Hepatocyte (in vitro differentiated cells): ENCODE measurements at regions not wholly inside any gene's neighbourhood (a gene's known extent, or its start where the extent isn't known, plus 50 kb on each side); places are given as distances from the start of the nearest gene placed in this dataset.

Experiments used
- DNase-seq: peaks from one replicate; pipeline ENCODE4 v3.0.0-alpha.2; 2016; ENCODE audit warnings: low spot score
- H2AFZ ChIP-seq: fragments of 200-600 bp; sonication (generic); 2 replicates; pipeline ENCODE4 v1.6.0; 2016; ENCODE audit warnings: antibody characterized with exemption, mild to moderate bottlenecking
- H3K27ac ChIP-seq: fragments of 200-600 bp; sonication (generic); 2 replicates; pipeline ENCODE4 v1.5.1; 2016; ENCODE audit warnings: mild to moderate bottlenecking
- H3K27me3 ChIP-seq: fragments of 200-600 bp; sonication (generic); 2 replicates; pipeline ENCODE4 v1.6.1; 2016
- H3K36me3 ChIP-seq: fragments of 200-600 bp; sonication (generic); replicated peaks from 2 replicates; pipeline ENCODE4 v1.5.1; 2016; ENCODE audit warnings: low read depth; ENCODE audit not compliant: insufficient read depth
- H3K4me1 ChIP-seq: fragments of 200-600 bp; sonication (generic); 2 replicates; pipeline ENCODE4 v1.5.1; 2016; ENCODE audit warnings: mild to moderate bottlenecking, moderate library complexity; ENCODE audit not compliant: insufficient read depth
- H3K4me2 ChIP-seq: fragments of 200-600 bp; sonication (generic); 2 replicates; pipeline ENCODE4 v1.6.0; 2016
- H3K4me3 ChIP-seq: fragments of 200-600 bp; sonication (generic); 2 replicates; pipeline ENCODE4 v1.5.1; 2016; ENCODE audit warnings: mild to moderate bottlenecking
- H3K79me2 ChIP-seq: fragments of 200-600 bp; sonication (generic); 2 replicates; pipeline ENCODE4 v1.6.0; 2017; ENCODE audit warnings: mild to moderate bottlenecking
- H3K9me2 ChIP-seq: fragments of 200-600 bp; sonication (generic); replicated peaks from 2 replicates; pipeline ENCODE4 v1.6.0; 2017; ENCODE audit warnings: mild to moderate bottlenecking; ENCODE audit not compliant: insufficient read depth
- H3K9me3 ChIP-seq: fragments of 200-600 bp; sonication (generic); 2 replicates; pipeline ENCODE4 v1.5.1; 2016; ENCODE audit warnings: low read depth, mild to moderate bottlenecking
- H4K20me1 ChIP-seq: fragments of 200-600 bp; sonication (generic); 2 replicates; pipeline ENCODE4 v1.6.0; 2016; ENCODE audit warnings: mild to moderate bottlenecking; ENCODE audit not compliant: insufficient read depth, poor library complexity, severe bottlenecking
- EZH2 ChIP-seq: fragments of 200-600 bp; sonication (generic); IDR thresholded peaks from 2 replicates; pipeline ENCODE4 v1.6.1; 2016; ENCODE audit warnings: antibody characterized with exemption, mild to moderate bottlenecking, borderline replicate concordance
- EZH2phosphoT487 ChIP-seq: fragments of 200-600 bp; sonication (generic); IDR thresholded peaks from one replicate; pipeline ENCODE4 v1.6.1; 2018; ENCODE audit warnings: antibody characterized with exemption, mild to moderate bottlenecking, low read depth, moderate library complexity; ENCODE audit not compliant: unreplicated experiment, severe bottlenecking
- WGBS: methylation state at CpG from one replicate; pipeline ENCODE4 v1.1.6; 2016; ENCODE audit warnings: low lambda C conversion rate; ENCODE audit errors: missing lambda C conversion rate; 5-methylcytosine and 5-hydroxymethylcytosine counted together
- TF ChIP-seq, protein P1 (sequence below): fragments of 200-600 bp; sonication (generic); IDR thresholded peaks from 2 replicates; pipeline ENCODE4 v1.5.1; 2016; ENCODE audit warnings: antibody characterized with exemption, mild to moderate bottlenecking; ENCODE audit not compliant: poor library complexity

DNA sequence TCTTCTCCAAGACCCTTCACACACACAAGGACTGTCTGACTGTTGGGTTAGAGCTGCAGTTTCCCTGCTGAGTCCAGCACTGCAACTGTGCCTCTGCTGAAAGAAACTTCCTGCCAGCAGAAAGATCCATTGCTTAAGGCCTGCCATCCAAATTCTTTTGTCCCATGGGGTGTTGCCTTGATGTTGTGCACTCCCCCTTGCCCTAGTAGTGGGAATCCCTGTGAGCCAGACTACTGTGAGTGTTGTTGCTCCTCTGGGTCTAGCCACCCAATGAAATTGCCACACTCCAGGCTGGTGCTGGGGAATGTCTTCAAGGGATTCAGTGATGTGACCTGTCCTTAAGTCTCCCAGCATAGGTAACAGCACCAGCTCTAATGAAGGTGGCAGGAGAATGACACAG, 166.6 kb upstream of the PDE3A start:
- H4K20me1 ChIP-seq, result no peaks in the 10 kb centered on the region
- no peak overlapping the region for H3K27ac ChIP-seq
- no peak overlapping the region for H2AFZ ChIP-seq
- DNase-seq, result no peak
- H3K27me3 ChIP-seq, result no peaks in the 10 kb centered on the region
- no peak overlapping the region for H3K4me2 ChIP-seq
- H3K36me3 ChIP-seq, result no peaks in the 10 kb centered on the region
- H3K9me2 ChIP-seq, result no peaks in the 10 kb centered on the region
- H3K79me2 ChIP-seq, result no peaks in the 10 kb centered on the region
- no peaks in the 10 kb centered on the region for H3K9me3 ChIP-seq
- no peak overlapping the region for H3K4me3 ChIP-seq
- H3K4me1 ChIP-seq, result peaks cover 15% of the 10 kb centered on the region
- TF ChIP-seq, protein P1, sequence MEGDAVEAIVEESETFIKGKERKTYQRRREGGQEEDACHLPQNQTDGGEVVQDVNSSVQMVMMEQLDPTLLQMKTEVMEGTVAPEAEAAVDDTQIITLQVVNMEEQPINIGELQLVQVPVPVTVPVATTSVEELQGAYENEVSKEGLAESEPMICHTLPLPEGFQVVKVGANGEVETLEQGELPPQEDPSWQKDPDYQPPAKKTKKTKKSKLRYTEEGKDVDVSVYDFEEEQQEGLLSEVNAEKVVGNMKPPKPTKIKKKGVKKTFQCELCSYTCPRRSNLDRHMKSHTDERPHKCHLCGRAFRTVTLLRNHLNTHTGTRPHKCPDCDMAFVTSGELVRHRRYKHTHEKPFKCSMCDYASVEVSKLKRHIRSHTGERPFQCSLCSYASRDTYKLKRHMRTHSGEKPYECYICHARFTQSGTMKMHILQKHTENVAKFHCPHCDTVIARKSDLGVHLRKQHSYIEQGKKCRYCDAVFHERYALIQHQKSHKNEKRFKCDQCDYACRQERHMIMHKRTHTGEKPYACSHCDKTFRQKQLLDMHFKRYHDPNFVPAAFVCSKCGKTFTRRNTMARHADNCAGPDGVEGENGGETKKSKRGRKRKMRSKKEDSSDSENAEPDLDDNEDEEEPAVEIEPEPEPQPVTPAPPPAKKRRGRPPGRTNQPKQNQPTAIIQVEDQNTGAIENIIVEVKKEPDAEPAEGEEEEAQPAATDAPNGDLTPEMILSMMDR, result no peak
- TF ChIP-seq EZH2phosphoT487 (no peak), EZH2 (no peak)

DNA sequence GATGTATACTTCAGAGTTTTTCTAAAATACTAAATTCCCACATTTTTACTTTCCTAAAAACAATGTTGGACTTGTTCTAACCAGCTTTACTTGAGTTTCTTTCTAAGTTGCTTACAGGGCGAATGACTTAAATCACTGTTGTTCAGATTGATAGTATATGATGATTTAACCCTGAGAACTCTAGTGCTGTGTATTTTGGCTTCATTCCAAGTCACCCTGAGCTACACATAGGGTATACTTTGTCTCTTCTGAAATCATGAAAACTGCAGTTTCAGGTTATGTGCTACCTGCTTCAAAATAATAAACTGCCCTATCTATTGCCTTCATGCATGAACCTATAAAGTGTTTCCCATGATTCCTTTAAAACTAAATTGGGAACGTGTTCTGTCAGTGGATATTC, 162.5 kb upstream of the PDE3A start:
- 55% methylated on average over 2 of the region's 2 CpGs for WGBS
- Histone ChIP-seq H3K9me2 (no peaks in the 10 kb centered on the region), H3K27me3 (no peaks in the 10 kb centered on the region), H3K9me3 (no peaks in the 10 kb centered on the region), H3K4me1 (peaks cover 16% of the 10 kb centered on the region), H3K36me3 (no peaks in the 10 kb centered on the region), H4K20me1 (no peaks in the 10 kb centered on the region), H2AFZ (no peak overlapping the region), H3K4me3 (no peak overlapping the region), H3K27ac (peak overlapping the region; percentile 9), H3K4me2 (no peak overlapping the region), H3K79me2 (no peaks in the 10 kb centered on the region)
- DNase-seq, result no peak
- TF ChIP-seq, protein P1, result no peak
- TF ChIP-seq EZH2 (no peak), EZH2phosphoT487 (no peak)

DNA sequence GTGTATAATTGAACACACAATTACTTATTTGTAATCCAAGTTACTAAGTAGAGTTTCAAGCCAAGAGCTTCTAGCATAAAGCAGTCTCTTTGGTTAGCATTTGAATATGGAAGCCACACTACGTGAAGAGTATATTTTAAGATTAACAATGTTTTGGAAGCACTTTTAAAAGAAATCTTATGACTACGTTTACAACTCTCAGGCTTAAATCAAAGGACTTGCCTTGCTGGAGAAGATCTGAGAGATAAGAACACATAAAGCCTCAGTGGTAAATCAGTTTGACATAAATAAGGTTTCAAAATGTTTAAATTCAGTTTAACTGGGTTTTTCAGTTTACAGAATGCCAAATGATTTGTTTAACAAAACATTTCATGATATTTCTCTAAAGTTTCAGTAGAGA, 161.9 kb upstream of the PDE3A start:
- Histone ChIP-seq H3K27me3 (no peaks in the 10 kb centered on the region), H3K4me2 (peak overlapping the region; percentile 15), H3K27ac (peak overlapping the region; percentile 9), H3K4me1 (peaks cover 20% of the 10 kb centered on the region), H2AFZ (no peak overlapping the region), H3K36me3 (no peaks in the 10 kb centered on the region), H3K79me2 (no peaks in the 10 kb centered on the region), H3K4me3 (no peak overlapping the region), H4K20me1 (no peaks in the 10 kb centered on the region), H3K9me3 (no peaks in the 10 kb centered on the region), H3K9me2 (no peaks in the 10 kb centered on the region)
- 13% methylated on average over 2 of the region's 2 CpGs for WGBS
- TF ChIP-seq EZH2phosphoT487 (no peak), EZH2 (no peak)
- TF ChIP-seq, protein P1, result no peak
- no peak for DNase-seq

DNA sequence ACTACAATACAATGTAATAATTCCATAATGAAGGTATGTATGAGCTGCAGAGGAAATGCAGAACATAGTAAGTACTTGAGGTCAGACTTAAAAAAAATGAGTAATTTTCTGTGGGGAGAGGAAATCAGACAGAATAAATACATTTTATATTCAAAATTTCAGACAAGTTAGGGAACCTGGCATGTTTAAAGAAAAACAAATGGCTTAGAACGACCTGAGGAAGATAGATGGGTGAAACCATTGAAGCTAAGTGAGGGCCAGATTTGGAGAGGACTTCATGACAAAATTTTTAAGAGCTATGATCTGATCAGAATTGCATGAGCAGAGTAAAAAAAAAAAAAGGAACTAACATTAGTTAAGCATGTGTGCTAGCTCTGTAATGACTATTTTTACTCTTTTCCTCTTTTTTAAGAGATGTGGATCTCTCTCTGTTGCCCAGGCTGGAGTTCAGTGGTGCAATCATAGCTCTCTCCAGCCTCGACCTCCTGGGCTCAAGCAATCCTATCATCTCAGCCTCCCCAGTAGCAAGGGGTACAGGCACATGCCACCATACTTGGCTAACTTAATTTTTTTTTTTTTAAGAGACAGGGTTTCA, 157.6 kb upstream of the PDE3A start:
- DNase-seq, result no peak
- H3K4me3 ChIP-seq, result no peak overlapping the region
- H3K27me3 ChIP-seq, result no peaks in the 10 kb centered on the region
- H3K4me1 ChIP-seq, result peaks cover 37% of the 10 kb centered on the region
- no peak overlapping the region for H2AFZ ChIP-seq
- 91% methylated on average over 2 of the region's 2 CpGs for WGBS
- H3K27ac ChIP-seq, result no peak overlapping the region
- no peaks in the 10 kb centered on the region for H3K36me3 ChIP-seq
- H3K9me3 ChIP-seq, result no peaks in the 10 kb centered on the region
- H3K9me2 ChIP-seq, result no peaks in the 10 kb centered on the region
- TF ChIP-seq, protein P1, result no peak
- TF ChIP-seq EZH2 (no peak), EZH2phosphoT487 (no peak)
- H3K79me2 ChIP-seq, result no peaks in the 10 kb centered on the region
- no peak overlapping the region for H3K4me2 ChIP-seq
- H4K20me1 ChIP-seq, result no peaks in the 10 kb centered on the region
